CD14-positive monocyte (primary cell): ENCODE measurements at regions not wholly inside any gene's neighbourhood (a gene's known extent, or its start where the extent isn't known, plus 50 kb on each side); places are given as distances from the start of the nearest gene placed in this dataset.

Experiments used
- DNase-seq, 3 donors: peaks; one replicate each; pipeline ENCODE4 v3.0.0-alpha.2; 2011 to 2022
- H2AFZ ChIP-seq: 2 replicates; pipeline ENCODE4 v1.6.0; 2012; ENCODE audit warnings: mild to moderate bottlenecking, low read depth, low read length, inconsistent platforms; ENCODE audit not compliant: insufficient read depth, poor library complexity, severe bottlenecking
- H3K27ac ChIP-seq, 2 donors: 1 replicate in 1 of 2; 2 replicates in 1 of 2; pipeline ENCODE4 v1.5.1; 2012 to 2013; ENCODE audit warnings: low read length in 2 of 2, control low read depth in 1 of 2, inconsistent platforms in 1 of 2, low read depth in 1 of 2, mild to moderate bottlenecking in 1 of 2
- H3K27me3 ChIP-seq, 2 donors: one replicate each; pipeline versions ENCODE4 v1.6.0 to v1.6.1; 2011 to 2013; ENCODE audit warnings: low read length in 2 of 2; ENCODE audit not compliant: control insufficient read depth in 2 of 2, insufficient read depth in 2 of 2
- H3K36me3 ChIP-seq, 2 donors: replicated peaks in 1 of 2; 1 replicate in 1 of 2; 2 replicates in 1 of 2; pipeline versions ENCODE4 v1.5.1 to v1.6.1; 2012 to 2013; ENCODE audit warnings: low read length in 2 of 2, control low read depth in 1 of 2, inconsistent platforms in 1 of 2, mild to moderate bottlenecking in 1 of 2; ENCODE audit not compliant: insufficient read depth in 2 of 2, control insufficient read depth in 1 of 2
- H3K4me1 ChIP-seq, 2 donors: 1 replicate in 1 of 2; 2 replicates in 1 of 2; pipeline versions ENCODE4 v1.5.1 to v1.6.1; 2012 to 2013; ENCODE audit warnings: low read length in 2 of 2, control low read depth in 1 of 2, inconsistent platforms in 1 of 2, mild to moderate bottlenecking in 1 of 2, moderate library complexity in 1 of 2; ENCODE audit not compliant: insufficient read depth in 2 of 2, control insufficient read depth in 1 of 2
- H3K4me2 ChIP-seq: replicated peaks from 2 replicates; pipeline ENCODE3; 2012; ENCODE audit warnings: low read length, moderate library complexity, mild to moderate bottlenecking; ENCODE audit not compliant: poor library complexity, severe bottlenecking; ENCODE audit errors: extremely low read depth
- H3K4me3 ChIP-seq, 3 experiments: fragments of 200-600 bp in 1 of 3; sonication (generic) in 1 of 3; replicated peaks in 1 of 3; 1 replicate in 2 of 3; 2 replicates in 1 of 3; pipeline ENCODE4 v1.5.1; 2011 to 2013; ENCODE audit warnings: low read length in 3 of 3, mild to moderate bottlenecking in 3 of 3, control low read depth in 2 of 3, low read depth in 2 of 3, inconsistent platforms in 1 of 3, moderate library complexity in 1 of 3
- H3K79me2 ChIP-seq: 2 replicates; pipeline ENCODE4 v1.6.0; 2012; ENCODE audit warnings: mild to moderate bottlenecking, control low read depth, inconsistent platforms, low read length, moderate library complexity; ENCODE audit not compliant: insufficient read depth
- H3K9ac ChIP-seq: 2 replicates; pipeline ENCODE4 v1.6.0; 2017; ENCODE audit warnings: low read length, mild to moderate bottlenecking; ENCODE audit not compliant: insufficient read depth, poor library complexity, severe bottlenecking
- H3K9me3 ChIP-seq, 2 donors: replicated peaks in 1 of 2; 1 replicate in 1 of 2; 2 replicates in 1 of 2; pipeline versions ENCODE4 v1.5.1 to v1.6.1; 2012 to 2013; ENCODE audit warnings: low read length in 2 of 2, control low read depth in 1 of 2; ENCODE audit not compliant: control insufficient read depth in 1 of 2, insufficient read depth in 1 of 2
- H4K20me1 ChIP-seq: 2 replicates; pipeline ENCODE4 v1.6.0; 2012; ENCODE audit warnings: mild to moderate bottlenecking, low read length, control low read depth, moderate library complexity; ENCODE audit not compliant: insufficient read depth
- H3K27ac Mint-ChIP-seq, 7 donors: one replicate each; pipeline ENCODE4 v1.8.0; 2020; ENCODE audit warnings: mild to moderate bottlenecking in 7 of 7, mixed read lengths in 7 of 7, moderate library complexity in 6 of 7, inconsistent platforms in 2 of 7
- H3K27me3 Mint-ChIP-seq, 3 donors: one replicate each; pipeline ENCODE4 v1.8.0; 2021 to 2022; ENCODE audit warnings: low read depth in 3 of 3, mild to moderate bottlenecking in 3 of 3, mixed read lengths in 3 of 3, moderate library complexity in 3 of 3, inconsistent platforms in 1 of 3
- H3K36me3 Mint-ChIP-seq, 2 donors: one replicate each; pipeline ENCODE4 v1.8.0; 2020; ENCODE audit warnings: mixed read lengths in 2 of 2, inconsistent platforms in 1 of 2, mild to moderate bottlenecking in 1 of 2
- H3K4me1 Mint-ChIP-seq: one replicate; pipeline ENCODE4 v1.8.0; 2020; ENCODE audit warnings: mild to moderate bottlenecking, mixed read lengths
- H3K4me3 Mint-ChIP-seq, 2 donors: one replicate each; pipeline ENCODE4 v1.8.0; 2020; ENCODE audit warnings: mild to moderate bottlenecking in 2 of 2, mixed read lengths in 2 of 2, moderate library complexity in 1 of 2
- H3K9me3 Mint-ChIP-seq, 7 donors: one replicate each; pipeline ENCODE4 v1.8.0; 2020 to 2022; ENCODE audit warnings: mixed read lengths in 7 of 7, mild to moderate bottlenecking in 6 of 7, moderate library complexity in 6 of 7, inconsistent platforms in 2 of 7
- WGBS: methylation state at CpG from one replicate; pipeline ENCODE4 v1.1.5; 2013; ENCODE audit warnings: missing lambda C conversion rate; ENCODE audit not compliant: insufficient coverage; 5-methylcytosine and 5-hydroxymethylcytosine counted together
- intact Hi-C, 2 donors: fragments of 100-400 bp; cut with micrococcal nuclease; formaldehyde crosslinking; loops; one replicate each; pipeline versions ENCODE4 v1.15.0 to v1.15.1; 2023
- TF ChIP-seq, protein P1 (sequence below): fragments of 200-600 bp; IDR thresholded peaks from one replicate; pipeline ENCODE4 v1.8.0; 2022; ENCODE audit warnings: antibody characterized with exemption, mild to moderate bottlenecking

DNA sequence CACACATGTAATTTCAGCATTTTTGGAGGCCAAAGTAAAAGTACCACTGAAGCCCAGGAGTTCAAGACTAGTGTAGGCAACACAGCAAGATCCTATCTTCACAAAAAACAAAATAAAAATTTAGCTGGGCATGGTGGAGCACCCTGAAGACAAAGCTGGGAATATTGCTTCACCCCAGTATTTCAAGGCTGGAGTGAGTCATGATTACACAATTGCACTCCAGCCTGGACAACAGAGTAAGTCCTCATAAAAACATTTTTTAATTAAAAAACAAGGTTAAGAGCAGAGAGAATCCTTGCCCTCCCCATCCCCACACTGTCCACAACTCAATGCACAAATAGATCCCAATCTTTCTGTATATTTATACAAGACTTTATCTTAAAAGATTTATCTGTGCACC is 321.9 kb upstream of the HSFY2 start:
- TF ChIP-seq, protein P1, sequence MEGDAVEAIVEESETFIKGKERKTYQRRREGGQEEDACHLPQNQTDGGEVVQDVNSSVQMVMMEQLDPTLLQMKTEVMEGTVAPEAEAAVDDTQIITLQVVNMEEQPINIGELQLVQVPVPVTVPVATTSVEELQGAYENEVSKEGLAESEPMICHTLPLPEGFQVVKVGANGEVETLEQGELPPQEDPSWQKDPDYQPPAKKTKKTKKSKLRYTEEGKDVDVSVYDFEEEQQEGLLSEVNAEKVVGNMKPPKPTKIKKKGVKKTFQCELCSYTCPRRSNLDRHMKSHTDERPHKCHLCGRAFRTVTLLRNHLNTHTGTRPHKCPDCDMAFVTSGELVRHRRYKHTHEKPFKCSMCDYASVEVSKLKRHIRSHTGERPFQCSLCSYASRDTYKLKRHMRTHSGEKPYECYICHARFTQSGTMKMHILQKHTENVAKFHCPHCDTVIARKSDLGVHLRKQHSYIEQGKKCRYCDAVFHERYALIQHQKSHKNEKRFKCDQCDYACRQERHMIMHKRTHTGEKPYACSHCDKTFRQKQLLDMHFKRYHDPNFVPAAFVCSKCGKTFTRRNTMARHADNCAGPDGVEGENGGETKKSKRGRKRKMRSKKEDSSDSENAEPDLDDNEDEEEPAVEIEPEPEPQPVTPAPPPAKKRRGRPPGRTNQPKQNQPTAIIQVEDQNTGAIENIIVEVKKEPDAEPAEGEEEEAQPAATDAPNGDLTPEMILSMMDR, result no peak
- peaks cover 0 to 5% (median 0%) of the 10 kb centered on the region in 3 donors for H3K27me3 Mint-ChIP-seq
- Histone ChIP-seq H3K4me2 (no peak overlapping the region), H3K36me3 (no peaks in the 10 kb centered on the region), H2AFZ (no peak overlapping the region), H3K9ac (no peak overlapping the region), H3K79me2 (no peaks in the 10 kb centered on the region), H4K20me1 (no peaks in the 10 kb centered on the region), H3K4me1 (no peaks in the 10 kb centered on the region), H3K27ac (no peak overlapping the region), H3K27me3 (no peaks in the 10 kb centered on the region), H3K4me3 (no peak overlapping the region), H3K9me3 (no peaks in the 10 kb centered on the region)
- H3K36me3 Mint-ChIP-seq, result no peaks in the 10 kb centered on the region
- DNase-seq, result peak in 1 of 3 donors; percentile 6
- intact Hi-C loops, result no loop called here
- H3K4me3 Mint-ChIP-seq, result no peak overlapping the region
- H3K9me3 Mint-ChIP-seq, result peaks cover 0 to 7% (median 0%) of the 10 kb centered on the region in 7 donors
- peaks cover 3% of the 10 kb centered on the region for H3K4me1 Mint-ChIP-seq
- no peak overlapping the region for H3K27ac Mint-ChIP-seq

DNA sequence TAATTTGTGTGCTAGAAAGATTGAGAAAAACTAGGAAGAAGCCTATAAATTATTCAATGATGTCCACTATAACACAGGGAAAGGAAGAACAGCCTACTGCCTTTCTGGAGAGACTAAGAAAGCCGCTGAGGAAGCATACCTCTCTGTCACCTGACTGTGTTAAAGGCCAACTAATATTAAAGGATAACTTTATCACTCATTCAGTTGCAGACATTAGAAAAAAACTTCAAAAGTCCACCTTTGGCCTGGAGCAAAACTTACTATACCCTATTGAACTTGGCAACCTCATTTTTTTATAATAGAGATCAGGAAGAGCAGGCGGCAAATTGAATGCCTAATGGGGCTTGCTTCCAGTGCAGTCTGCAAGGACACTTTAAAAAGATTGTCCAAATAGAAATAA is 309.5 kb upstream of the HSFY2 start:
- no peak overlapping the region for H3K27ac Mint-ChIP-seq
- H3K9me3 Mint-ChIP-seq, result no peaks in the 10 kb centered on the region
- H3K27me3 Mint-ChIP-seq, result no peaks in the 10 kb centered on the region
- H3K36me3 ChIP-seq, result no peaks in the 10 kb centered on the region
- no peak overlapping the region for H2AFZ ChIP-seq
- H3K4me3 Mint-ChIP-seq, result no peak overlapping the region
- H3K4me2 ChIP-seq, result no peak overlapping the region
- H3K9ac ChIP-seq, result no peak overlapping the region
- TF ChIP-seq, protein P1, result no peak
- no peaks in the 10 kb centered on the region for H4K20me1 ChIP-seq
- peaks cover 0 to under 1% of the 10 kb centered on the region in 2 donors for H3K4me1 ChIP-seq
- no peaks in the 10 kb centered on the region for H3K36me3 Mint-ChIP-seq
- H3K79me2 ChIP-seq, result no peaks in the 10 kb centered on the region
- H3K27ac ChIP-seq, result no peak overlapping the region
- no peaks in the 10 kb centered on the region for H3K9me3 ChIP-seq
- peaks cover 2% of the 10 kb centered on the region for H3K4me1 Mint-ChIP-seq
- DNase-seq, result no peak
- no peak overlapping the region for H3K4me3 ChIP-seq
- WGBS, result no CpG with 5 or more reads among the region's 2 CpGs
- intact Hi-C loops, result no loop called here
- no peaks in the 10 kb centered on the region for H3K27me3 ChIP-seq
